GM18907 (cell line): ENCODE measurements at regions not wholly inside any gene's neighbourhood (a gene's known extent, or its start where the extent isn't known, plus 50 kb on each side); places are given as distances from the start of the nearest gene placed in this dataset.

ENCODE experiments used
- ATAC-seq: cut with Tn5 transposase; IDR thresholded peaks from one replicate; pipeline ENCODE4 v1.9.1; 2021; ENCODE audit warnings: mild to moderate bottlenecking, moderate library complexity; ENCODE audit not compliant: unreplicated experiment

GRCh38 chr1:82861749-82862148, 1061.0 kb downstream of the ADGRL2 start:
- no peak for ATAC-seq

GRCh38 chr1:82858031-82858430, 1057.3 kb downstream of the ADGRL2 start:
- ATAC-seq, result no peak

- no peak for ATAC-seq
Measured at GRCh38 chr1:82849460-82849859, 1048.7 kb downstream of the ADGRL2 start.

- ATAC-seq, result no peak
Measured at GRCh38 chr1:82848043-82848442, 1047.3 kb downstream of the ADGRL2 start.

GRCh38 chr1:82845866-82846265, 1045.1 kb downstream of the ADGRL2 start:
- no peak for ATAC-seq

- no peak for ATAC-seq
Measured at GRCh38 chr1:82844911-82845827, 1044.4 kb downstream of the ADGRL2 start.

- no peak for ATAC-seq
Measured at GRCh38 chr1:82844447-82844846, 1043.7 kb downstream of the ADGRL2 start.

- ATAC-seq, result no peak
Measured at GRCh38 chr1:82843876-82844275, 1043.1 kb downstream of the ADGRL2 start.

GRCh38 chr1:82840192-82840591, 1039.5 kb downstream of the ADGRL2 start:
- no peak for ATAC-seq

GRCh38 chr1:82837766-82838465, 1037.2 kb downstream of the ADGRL2 start:
- no peak for ATAC-seq

GRCh38 chr1:82836973-82837680, 1036.4 kb downstream of the ADGRL2 start:
- no peak for ATAC-seq

GRCh38 chr1:82836213-82836972, 1035.7 kb downstream of the ADGRL2 start:
- ATAC-seq, result no peak

- ATAC-seq, result no peak
Measured at GRCh38 chr1:82830690-82831380, 1030.1 kb downstream of the ADGRL2 start.

- no peak for ATAC-seq
Measured at GRCh38 chr1:82829527-82829926, 1028.8 kb downstream of the ADGRL2 start.

GRCh38 chr1:82823876-82824275, 1023.1 kb downstream of the ADGRL2 start:
- no peak for ATAC-seq

GRCh38 chr1:82820816-82821215, 1020.1 kb downstream of the ADGRL2 start:
- no peak for ATAC-seq

GRCh38 chr1:82819234-82819633, 1018.5 kb downstream of the ADGRL2 start:
- peak; percentile 46 for ATAC-seq

GRCh38 chr1:82818586-82818985, 1017.9 kb downstream of the ADGRL2 start:
- no peak for ATAC-seq

GRCh38 chr1:82813386-82813785, 1012.7 kb downstream of the ADGRL2 start:
- ATAC-seq, result no peak

GRCh38 chr1:82810601-82811000, 1009.9 kb downstream of the ADGRL2 start:
- ATAC-seq, result no peak
